HepG2 (cell line): ENCODE measurements at regions not wholly inside any gene's neighbourhood (a gene's known extent, or its start where the extent isn't known, plus 50 kb on each side); places are given as distances from the start of the nearest gene placed in this dataset.

Experiments
- ATAC-seq: fragments of 200-7000 bp; cut with Tn5 transposase; 3 replicates; pipeline ENCODE4 v1.9.1; 2020; ENCODE audit warnings: mild to moderate bottlenecking, moderate library complexity
- BruUV-seq: library from RNA; stranded (reverse); fragments of 400-500 nt; replicated peaks from 2 replicates; lab custom pipeline; 2021; lab: Mats Ljungman, UMichigan
- CTCF ChIA-PET: fragments of 300-600 bp; formaldehyde crosslinking; extraction: SDS; loops from one replicate; lab custom pipeline; 2021; ENCODE audit warnings: low total read pairs, inconsistent platforms, low intra/inter-chr PET ratio; lab: Yijun Ruan, JAX
- POLR2A ChIA-PET: fragments of 350-600 bp; sonication (Branson Sonifier 250); formaldehyde crosslinking; loops from one replicate; lab custom pipeline; 2020; ENCODE audit warnings: antibody characterized with exemption, inconsistent platforms; lab: Yijun Ruan, JAX
- DNase-seq: peaks from one replicate; pipeline ENCODE4 v3.0.0-alpha.2; 2015; ENCODE audit warnings: low spot score
- FAIRE-seq: peaks from 3 replicates; lab custom pipeline; 2011; peaks lifted over from hg19 to GRCh38; lab: Jason Lieb, UNC
- H2AFZ ChIP-seq: one replicate; pipeline ENCODE4 v1.6.1; 2011; ENCODE audit warnings: low read length, inconsistent platforms
- H3K27ac ChIP-seq: fragments of 300-600 bp; 3 replicates; pipeline ENCODE4 v1.8.0; 2011; ENCODE audit warnings: mixed run types, mild to moderate bottlenecking, mixed read lengths, low read length, inconsistent platforms; ENCODE audit not compliant: insufficient read depth; ENCODE audit errors: extremely low read length
- H3K27me3 ChIP-seq, 2 experiments: fragments of 200-600 bp in 1 of 2; 2 replicates in 1 of 2; 3 replicates in 1 of 2; pipeline versions ENCODE4 v1.6.0 to v1.8.0; 2011; ENCODE audit warnings: low read length in 2 of 2, mild to moderate bottlenecking in 2 of 2, moderate library complexity in 2 of 2, inconsistent platforms in 1 of 2; ENCODE audit not compliant: insufficient read depth in 2 of 2, control insufficient read depth in 1 of 2
- H3K36me3 ChIP-seq, 2 experiments: fragments of 200-600 bp in 1 of 2; replicated peaks in 1 of 2; 2 replicates in 1 of 2; 3 replicates in 1 of 2; pipeline versions ENCODE4 v1.5.1 to v1.8.0; 2011; ENCODE audit warnings: low read length in 2 of 2, inconsistent platforms in 1 of 2; ENCODE audit not compliant: insufficient read depth in 2 of 2, control insufficient read depth in 1 of 2
- H3K4me1 ChIP-seq: 2 replicates; pipeline ENCODE4 v1.5.1; 2012; ENCODE audit warnings: low read length, inconsistent platforms; ENCODE audit not compliant: insufficient read depth
- H3K4me2 ChIP-seq: 2 replicates; pipeline ENCODE4 v1.6.0; 2011; ENCODE audit warnings: low read depth, low read length, inconsistent platforms
- H3K4me3 ChIP-seq, 3 experiments: fragments of 200-600 bp in 1 of 3; sonication (generic), shearing (Covaris generic) in 1 of 3; replicated peaks in 1 of 3; 2 replicates each; pipeline ENCODE4 v1.5.1; 2011 to 2016; ENCODE audit warnings: low read length in 3 of 3, inconsistent platforms in 2 of 3, low read depth in 2 of 3, mild to moderate bottlenecking in 2 of 3, control low read depth in 1 of 3, mixed read lengths in 1 of 3; ENCODE audit not compliant: insufficient read depth in 1 of 3
- H3K79me2 ChIP-seq: one replicate; pipeline ENCODE4 v1.6.1; 2011; ENCODE audit warnings: low read length, inconsistent platforms; ENCODE audit not compliant: insufficient read depth
- H3K9ac ChIP-seq: 2 replicates; pipeline ENCODE4 v1.6.0; 2011; ENCODE audit warnings: mild to moderate bottlenecking, low read depth, low read length, inconsistent platforms; ENCODE audit not compliant: insufficient read depth
- H3K9me3 ChIP-seq: 2 replicates; pipeline ENCODE4 v1.5.1; 2012; ENCODE audit warnings: mild to moderate bottlenecking, low read length
- H4K20me1 ChIP-seq: 2 replicates; pipeline ENCODE4 v1.6.0; 2011; ENCODE audit warnings: inconsistent platforms, mild to moderate bottlenecking, low read length, moderate library complexity; ENCODE audit not compliant: insufficient read depth
- GMEB1 ChIP-seq: sonication (generic); formaldehyde crosslinking; IDR thresholded peaks from 2 replicates; pipeline ENCODE4 v1.5.1; 2020; ENCODE audit warnings: missing genetic modification reagents, mild to moderate bottlenecking, borderline replicate concordance
- HES4 ChIP-seq: sonication (generic); formaldehyde crosslinking; IDR thresholded peaks from 2 replicates; pipeline ENCODE4 v1.9.0; 2021; ENCODE audit warnings: mild to moderate bottlenecking, missing genetic modification reagents, borderline replicate concordance
- SRY ChIP-seq: sonication (generic); formaldehyde crosslinking; IDR thresholded peaks from 2 replicates; pipeline ENCODE4 v1.8.0; 2022; ENCODE audit warnings: mild to moderate bottlenecking, missing genetic modification reagents
- XBP1 ChIP-seq: sonication (generic); formaldehyde crosslinking; IDR thresholded peaks from 2 replicates; pipeline ENCODE4 v1.5.0; 2020; ENCODE audit warnings: missing genetic modification reagents
- ZFY ChIP-seq: sonication (generic); formaldehyde crosslinking; IDR thresholded peaks from 2 replicates; pipeline ENCODE4 v1.4.0; 2020; ENCODE audit warnings: missing genetic modification reagents
- ZFYVE20 ChIP-seq: sonication (generic); formaldehyde crosslinking; IDR thresholded peaks from 2 replicates; pipeline ENCODE4 v1.8.0; 2023; ENCODE audit warnings: low read depth, mild to moderate bottlenecking, moderate library complexity, missing genetic modification reagents, borderline replicate concordance
- ZNF350 ChIP-seq: sonication (generic); formaldehyde crosslinking; IDR thresholded peaks from 2 replicates; pipeline ENCODE4 v1.4.0; 2020; ENCODE audit warnings: mild to moderate bottlenecking, low read depth, missing genetic modification reagents, borderline replicate concordance
- ZNF557 ChIP-seq: sonication (generic); formaldehyde crosslinking; IDR thresholded peaks from 2 replicates; pipeline ENCODE4 v1.4.0; 2020; ENCODE audit warnings: missing genetic modification reagents
- ZNF570 ChIP-seq: sonication (generic); formaldehyde crosslinking; IDR thresholded peaks from 2 replicates; pipeline ENCODE4 v1.4.0; 2020; ENCODE audit warnings: mild to moderate bottlenecking, missing genetic modification reagents, borderline replicate concordance
- ZNF576 ChIP-seq: sonication (generic); formaldehyde crosslinking; IDR thresholded peaks from 2 replicates; pipeline ENCODE4 v1.4.0; 2020; ENCODE audit warnings: mild to moderate bottlenecking, missing genetic modification reagents
- ZNF609 ChIP-seq: sonication (generic); formaldehyde crosslinking; IDR thresholded peaks from 2 replicates; pipeline ENCODE4 v1.4.0; 2020; ENCODE audit warnings: mild to moderate bottlenecking, missing genetic modification reagents, borderline replicate concordance
- ZSCAN25 ChIP-seq: sonication (generic); formaldehyde crosslinking; IDR thresholded peaks from 2 replicates; pipeline ENCODE4 v1.8.0; 2022; ENCODE audit warnings: mild to moderate bottlenecking, missing genetic modification reagents
- WGBS: methylation state at CpG from one replicate; pipeline ENCODE4 v1.1.6; 2017; ENCODE audit warnings: low lambda C conversion rate; 5-methylcytosine and 5-hydroxymethylcytosine counted together
- in situ Hi-C: cut with HindIII; loops from 2 replicates; pipeline ENCODE4 v1.10.0; 2017; ENCODE audit warnings: low pct_unique_long_range_greater_than_20kb; ENCODE audit not compliant: extremely low pct_ligation_motif_present
- intact Hi-C: fragments of 100-400 bp; cut with micrococcal nuclease; formaldehyde crosslinking; loops from one replicate; pipeline ENCODE4 v1.10.0; 2022; ENCODE audit not compliant: unreplicated experiment
- TF ChIP-seq, protein P1 (sequence below): sonication (generic); formaldehyde crosslinking; conservative IDR thresholded peaks from 2 replicates; pipeline ENCODE4 v1.4.0; 2020; ENCODE audit warnings: missing genetic modification reagents

DNA sequence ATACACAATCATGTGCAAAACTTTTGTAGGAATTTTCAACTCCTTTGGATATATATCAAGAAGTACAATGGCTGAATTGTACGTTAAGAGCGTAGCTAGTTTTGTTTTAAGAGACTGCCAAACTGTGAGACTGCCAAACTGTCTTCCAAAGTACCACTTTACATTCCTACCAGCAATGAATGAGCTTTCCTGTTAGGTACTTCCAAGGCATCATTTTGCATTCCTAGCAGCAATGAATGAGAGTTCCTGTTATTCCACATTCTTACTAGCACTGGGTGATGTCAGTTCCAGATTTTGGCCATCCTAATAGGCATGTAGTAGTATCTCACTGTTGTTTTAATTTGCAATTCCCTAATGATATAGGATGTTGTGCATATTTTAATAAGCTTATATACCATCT, 219.3 kb downstream of the KCNN2 start:
- Histone ChIP-seq H3K4me3 (no peak overlapping the region), H3K27ac (no peak overlapping the region), H3K79me2 (no peaks in the 10 kb centered on the region), H4K20me1 (no peaks in the 10 kb centered on the region), H2AFZ (no peak overlapping the region), H3K4me2 (no peak overlapping the region), H3K9me3 (peaks cover 94% of the 10 kb centered on the region), H3K9ac (no peak overlapping the region), H3K4me1 (no peaks in the 10 kb centered on the region), H3K27me3 (no peaks in the 10 kb centered on the region), H3K36me3 (no peaks in the 10 kb centered on the region)
- 3% methylated on average over 2 of the region's 2 CpGs for WGBS
- no TSS peak for BruUV-seq
- FAIRE-seq (no peak), ATAC-seq (no peak), DNase-seq (no peak)
- no peak for TF ChIP-seq SRY (CRISPR knock-in tag)
- TF ChIP-seq GMEB1, result no peak
- no peak for TF ChIP-seq ZNF350 (CRISPR knock-in tag)
- no peak for TF ChIP-seq ZSCAN25 (CRISPR knock-in tag)
- no peak for TF ChIP-seq ZFYVE20 (CRISPR knock-in tag)
- TF ChIP-seq, protein P1, sequence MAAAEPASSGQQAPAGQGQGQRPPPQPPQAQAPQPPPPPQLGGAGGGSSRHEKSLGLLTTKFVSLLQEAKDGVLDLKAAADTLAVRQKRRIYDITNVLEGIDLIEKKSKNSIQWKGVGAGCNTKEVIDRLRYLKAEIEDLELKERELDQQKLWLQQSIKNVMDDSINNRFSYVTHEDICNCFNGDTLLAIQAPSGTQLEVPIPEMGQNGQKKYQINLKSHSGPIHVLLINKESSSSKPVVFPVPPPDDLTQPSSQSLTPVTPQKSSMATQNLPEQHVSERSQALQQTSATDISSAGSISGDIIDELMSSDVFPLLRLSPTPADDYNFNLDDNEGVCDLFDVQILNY, result no peak
- TF ChIP-seq XBP1 (CRISPR knock-in tag), result no peak
- no peak for TF ChIP-seq ZNF609 (CRISPR knock-in tag)
- TF ChIP-seq ZNF576 (CRISPR knock-in tag), result no peak
- TF ChIP-seq ZFY (CRISPR knock-in tag), result no peak
- no peak for TF ChIP-seq HES4
- no peak for TF ChIP-seq ZNF570 (CRISPR knock-in tag)
- TF ChIP-seq ZNF557 (CRISPR knock-in tag), result no peak
- in situ Hi-C loops, result no loop called here
- CTCF ChIA-PET, result no interaction called here
- POLR2A ChIA-PET, result no interaction called here
- intact Hi-C loops, result no loop called here
